B cell (primary cell): ENCODE measurements at regions not wholly inside any gene's neighbourhood (a gene's known extent, or its start where the extent isn't known, plus 50 kb on each side); places are given as distances from the start of the nearest gene placed in this dataset.

Experiments
- ATAC-seq: fragments of 200-7000 bp; cut with Tn5 transposase; one replicate; pipeline ENCODE4 v1.10.0; 2021; ENCODE audit warnings: low read depth, mild to moderate bottlenecking, moderate number of reproducible peaks, moderate library complexity
- CTCF ChIA-PET: fragments of 350-600 bp; sonication (Branson Sonifier 250); formaldehyde crosslinking; loops from one replicate; lab custom pipeline; 2021; ENCODE audit warnings: antibody characterized with exemption, inconsistent platforms; lab: Charles Lee
- POLR2A ChIA-PET: fragments of 350-600 bp; sonication (Branson Sonifier 250); formaldehyde crosslinking; loops from one replicate; lab custom pipeline; 2021; ENCODE audit warnings: antibody characterized with exemption; lab: Charles Lee
- DNase-seq: peaks from one replicate; pipeline ENCODE4 v3.0.0; 2013
- H2AFZ ChIP-seq: 2 replicates; pipeline ENCODE4 v1.6.1; 2012; ENCODE audit warnings: mild to moderate bottlenecking, low read depth, low read length; ENCODE audit not compliant: insufficient read depth, poor library complexity, severe bottlenecking
- H3K27ac ChIP-seq, 2 donors: 1 replicate in 1 of 2; 2 replicates in 1 of 2; pipeline ENCODE4 v1.5.1; 2012 to 2013; ENCODE audit warnings: low read length in 2 of 2, mild to moderate bottlenecking in 2 of 2, moderate library complexity in 1 of 2
- H3K27me3 ChIP-seq, 4 experiments: fragments of 200-600 bp in 1 of 4; sonication (generic) in 1 of 4; replicated peaks in 1 of 4; 1 replicate in 2 of 4; 2 replicates in 2 of 4; pipeline versions ENCODE4 v1.6.1 to v1.7.0; 2013 to 2016; ENCODE audit warnings: low read length in 3 of 4, mild to moderate bottlenecking in 2 of 4, mixed read lengths in 1 of 4, moderate library complexity in 1 of 4; ENCODE audit not compliant: insufficient read depth in 4 of 4, control insufficient read depth in 3 of 4; ENCODE audit errors: control extremely low read depth in 1 of 4
- H3K36me3 ChIP-seq, 2 experiments: replicated peaks in 1 of 2; 1 replicate in 1 of 2; 2 replicates in 1 of 2; pipeline versions ENCODE4 v1.6.1 to v1.7.1; 2013; ENCODE audit warnings: low read length in 1 of 2; ENCODE audit not compliant: insufficient read depth in 2 of 2, control insufficient read depth in 1 of 2; ENCODE audit errors: control extremely low read depth in 1 of 2, extremely low read depth in 1 of 2
- H3K4me1 ChIP-seq, 2 donors: fragments of 200-600 bp in 1 of 2; sonication (generic) in 1 of 2; 1 replicate in 1 of 2; 2 replicates in 1 of 2; pipeline versions ENCODE4 v1.5.1 to v1.6.1; 2013 to 2017; ENCODE audit warnings: low read length in 2 of 2; ENCODE audit not compliant: control insufficient read depth in 2 of 2, insufficient read depth in 2 of 2
- H3K4me2 ChIP-seq: replicated peaks from 2 replicates; pipeline ENCODE3; 2012; ENCODE audit warnings: mild to moderate bottlenecking, low read depth, low read length; ENCODE audit not compliant: poor library complexity, severe bottlenecking
- H3K4me3 ChIP-seq, 5 experiments: fragments of 200-600 bp in 1 of 5; sonication (generic) in 1 of 5; 1 replicate in 3 of 5; 2 replicates in 2 of 5; pipeline versions ENCODE4 v1.5.1 to v1.7.0; 2011 to 2016; ENCODE audit warnings: low read length in 4 of 5, mild to moderate bottlenecking in 4 of 5, low read depth in 2 of 5, control low read depth in 1 of 5, moderate library complexity in 1 of 5; ENCODE audit not compliant: insufficient read depth in 1 of 5; ENCODE audit errors: control extremely low read depth in 1 of 5, extremely low read depth in 1 of 5
- H3K79me2 ChIP-seq: fragments of 200-600 bp; sonication (generic); one replicate; pipeline ENCODE4 v1.6.0; 2016; ENCODE audit warnings: low read length; ENCODE audit not compliant: control insufficient read depth, insufficient read depth
- H3K9ac ChIP-seq: fragments of 200-600 bp; sonication (generic); 2 replicates; pipeline ENCODE4 v1.6.1; 2017; ENCODE audit warnings: mild to moderate bottlenecking, low read length, moderate library complexity
- H3K9me3 ChIP-seq, 3 donors: one replicate each; pipeline versions ENCODE4 v1.6.1 to v1.7.1; 2013; ENCODE audit warnings: low read length in 2 of 3; ENCODE audit not compliant: control insufficient read depth in 2 of 3, insufficient read depth in 1 of 3; ENCODE audit errors: control extremely low read depth in 1 of 3
- H4K20me1 ChIP-seq: 2 replicates; pipeline ENCODE4 v1.6.0; 2012; ENCODE audit warnings: mild to moderate bottlenecking, low read length; ENCODE audit not compliant: insufficient read depth, control insufficient read depth, poor library complexity, severe bottlenecking
- H3K27ac Mint-ChIP-seq: one replicate; pipeline ENCODE4 v1.8.0; 2021; ENCODE audit warnings: mixed read lengths
- H3K27me3 Mint-ChIP-seq: one replicate; pipeline ENCODE4 v1.8.0; 2021; ENCODE audit warnings: mixed read lengths
- H3K4me1 Mint-ChIP-seq: one replicate; pipeline ENCODE4 v1.8.0; 2021; ENCODE audit warnings: mixed read lengths
- H3K4me3 Mint-ChIP-seq: one replicate; pipeline ENCODE4 v1.8.0; 2021; ENCODE audit warnings: mixed read lengths
- H3K9me3 Mint-ChIP-seq: one replicate; pipeline ENCODE4 v1.8.0; 2022; ENCODE audit warnings: mixed read lengths; ENCODE audit not compliant: insufficient read depth
- EZH2 ChIP-seq: IDR thresholded peaks from 2 replicates; pipeline ENCODE4 v1.6.1; 2012; ENCODE audit warnings: borderline replicate concordance, low read depth, mild to moderate bottlenecking, moderate library complexity, low read length; ENCODE audit not compliant: insufficient read depth, poor library complexity, severe bottlenecking
- WGBS: methylation state at CpG from one replicate; pipeline ENCODE4 v1.1.5; 2013; ENCODE audit warnings: missing lambda C conversion rate; ENCODE audit not compliant: insufficient coverage; 5-methylcytosine and 5-hydroxymethylcytosine counted together
- intact Hi-C: fragments of 100-400 bp; cut with micrococcal nuclease; formaldehyde crosslinking; loops from one replicate; pipeline ENCODE4 v1.10.0; 2022
- TF ChIP-seq, protein P1 (sequence below): fragments of 200-600 bp; IDR thresholded peaks from one replicate; pipeline ENCODE4 v1.8.0; 2022; ENCODE audit warnings: antibody characterized with exemption, mild to moderate bottlenecking

DNA sequence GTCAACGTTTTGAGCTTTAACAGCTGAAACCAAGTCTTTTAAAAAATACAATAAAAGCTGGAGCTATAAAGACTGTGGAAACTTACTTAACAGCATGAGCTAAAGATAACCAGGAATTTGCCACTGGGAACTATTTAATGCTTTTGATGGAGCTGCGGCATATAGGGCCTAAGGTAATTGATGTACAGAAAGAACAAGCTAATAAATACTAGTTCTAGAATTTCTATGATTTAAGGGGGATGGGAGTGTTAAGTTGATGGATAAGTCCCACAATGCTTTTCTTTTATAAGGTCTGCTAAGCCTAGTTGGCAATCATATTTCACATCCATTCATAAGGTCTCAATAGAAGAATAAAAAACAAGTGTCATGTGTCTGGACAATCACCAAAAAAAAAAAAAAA is 334.0 kb upstream of the DMAC1 start:
- Mint-ChIP-seq H3K27ac (no peak overlapping the region), H3K4me1 (peaks cover 4% of the 10 kb centered on the region), H3K4me3 (no peak overlapping the region), H3K27me3 (peaks cover 3% of the 10 kb centered on the region), H3K9me3 (no peaks in the 10 kb centered on the region)
- Histone ChIP-seq H3K79me2 (no peaks in the 10 kb centered on the region), H3K9ac (no peak overlapping the region), H2AFZ (no peak overlapping the region), H3K27me3 (no peaks in the 10 kb centered on the region), H3K9me3 (no peaks in the 10 kb centered on the region), H3K4me3 (no peak overlapping the region), H4K20me1 (no peaks in the 10 kb centered on the region), H3K4me2 (no peak overlapping the region), H3K36me3 (no peaks in the 10 kb centered on the region), H3K27ac (no peak overlapping the region), H3K4me1 (no peaks in the 10 kb centered on the region)
- intact Hi-C loops = loop anchor here (10.0 kb wide), 1 partner anchor 59 kb away; no protein-coding TSS in a partner anchor
- WGBS = no CpG with 5 or more reads among the region's 2 CpGs
- no peak for TF ChIP-seq EZH2
- TF ChIP-seq, protein P1, sequence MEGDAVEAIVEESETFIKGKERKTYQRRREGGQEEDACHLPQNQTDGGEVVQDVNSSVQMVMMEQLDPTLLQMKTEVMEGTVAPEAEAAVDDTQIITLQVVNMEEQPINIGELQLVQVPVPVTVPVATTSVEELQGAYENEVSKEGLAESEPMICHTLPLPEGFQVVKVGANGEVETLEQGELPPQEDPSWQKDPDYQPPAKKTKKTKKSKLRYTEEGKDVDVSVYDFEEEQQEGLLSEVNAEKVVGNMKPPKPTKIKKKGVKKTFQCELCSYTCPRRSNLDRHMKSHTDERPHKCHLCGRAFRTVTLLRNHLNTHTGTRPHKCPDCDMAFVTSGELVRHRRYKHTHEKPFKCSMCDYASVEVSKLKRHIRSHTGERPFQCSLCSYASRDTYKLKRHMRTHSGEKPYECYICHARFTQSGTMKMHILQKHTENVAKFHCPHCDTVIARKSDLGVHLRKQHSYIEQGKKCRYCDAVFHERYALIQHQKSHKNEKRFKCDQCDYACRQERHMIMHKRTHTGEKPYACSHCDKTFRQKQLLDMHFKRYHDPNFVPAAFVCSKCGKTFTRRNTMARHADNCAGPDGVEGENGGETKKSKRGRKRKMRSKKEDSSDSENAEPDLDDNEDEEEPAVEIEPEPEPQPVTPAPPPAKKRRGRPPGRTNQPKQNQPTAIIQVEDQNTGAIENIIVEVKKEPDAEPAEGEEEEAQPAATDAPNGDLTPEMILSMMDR = no peak
- ATAC-seq (no peak), DNase-seq (no peak)
- ChIA-PET CTCF (no interaction called here), POLR2A (interaction anchor here (0.7 kb wide), 1 partner anchor 349 kb away, joined by 5 read pairs; no protein-coding TSS in a partner anchor)

DNA sequence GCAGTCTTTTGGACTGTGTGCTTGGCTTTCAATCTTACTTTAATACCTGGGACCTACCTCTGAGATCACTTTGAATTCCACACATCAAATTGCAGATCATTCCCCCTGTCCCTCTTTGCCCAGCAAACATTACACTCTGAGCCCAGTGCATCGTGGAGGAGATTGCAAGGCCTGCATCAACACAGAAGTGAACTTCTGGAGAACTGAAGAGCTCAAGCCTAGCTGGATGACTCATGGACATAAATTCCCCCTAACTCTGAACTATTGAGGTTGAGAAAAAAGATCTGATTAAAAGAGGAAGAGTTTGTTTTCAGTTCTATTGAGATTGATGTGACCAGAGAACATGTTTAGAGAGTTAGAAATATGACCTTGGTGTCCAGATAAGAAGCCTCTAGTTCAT is 316.0 kb upstream of the DMAC1 start:
- no peak overlapping the region for H2AFZ ChIP-seq
- ATAC-seq = no peak
- WGBS = no CpG with 5 or more reads among the region's 1 CpG
- DNase-seq = no peak
- no peaks in the 10 kb centered on the region for H3K9me3 ChIP-seq
- H3K27me3 ChIP-seq = no peaks in the 10 kb centered on the region
- no peak overlapping the region for H3K9ac ChIP-seq
- no peak overlapping the region for H3K27ac ChIP-seq
- H3K4me3 ChIP-seq = no peak overlapping the region
- intact Hi-C loops = no loop called here
- H3K27me3 Mint-ChIP-seq = no peaks in the 10 kb centered on the region
- H3K4me3 Mint-ChIP-seq = no peak overlapping the region
- H4K20me1 ChIP-seq = no peaks in the 10 kb centered on the region
- H3K4me1 ChIP-seq = no peaks in the 10 kb centered on the region
- no peaks in the 10 kb centered on the region for H3K36me3 ChIP-seq
- CTCF ChIA-PET = no interaction called here
- peaks cover 5% of the 10 kb centered on the region for H3K4me1 Mint-ChIP-seq
- no peak overlapping the region for H3K27ac Mint-ChIP-seq
- no peak overlapping the region for H3K4me2 ChIP-seq
- H3K79me2 ChIP-seq = no peaks in the 10 kb centered on the region
- TF ChIP-seq, protein P1 = no peak
- TF ChIP-seq EZH2 = no peak
- POLR2A ChIA-PET = no interaction called here
- H3K9me3 Mint-ChIP-seq = no peaks in the 10 kb centered on the region
